NB4 (cell line): ENCODE measurements at regions not wholly inside any gene's neighbourhood (a gene's known extent, or its start where the extent isn't known, plus 50 kb on each side); places are given as distances from the start of the nearest gene placed in this dataset.

Experiments used
- POLR2A ChIP-seq: IDR thresholded peaks from 2 replicates; pipeline ENCODE4 v1.6.1; 2011; ENCODE audit warnings: mild to moderate bottlenecking; ENCODE audit not compliant: insufficient read length; ENCODE audit errors: extremely low read depth
- TF ChIP-seq, protein P1 (sequence below): IDR thresholded peaks from one replicate; pipeline ENCODE4 v1.5.1; 2012; ENCODE audit warnings: low read depth, low read length
- TF ChIP-seq, protein P2 (sequence below): IDR thresholded peaks from 2 replicates; pipeline ENCODE4 v1.6.1; 2011; ENCODE audit warnings: low read depth, low read length

GRCh38 chr13:111422348-111422747 lies 101.9 kb downstream of the TEX29 start:
- TF ChIP-seq, protein P1, sequence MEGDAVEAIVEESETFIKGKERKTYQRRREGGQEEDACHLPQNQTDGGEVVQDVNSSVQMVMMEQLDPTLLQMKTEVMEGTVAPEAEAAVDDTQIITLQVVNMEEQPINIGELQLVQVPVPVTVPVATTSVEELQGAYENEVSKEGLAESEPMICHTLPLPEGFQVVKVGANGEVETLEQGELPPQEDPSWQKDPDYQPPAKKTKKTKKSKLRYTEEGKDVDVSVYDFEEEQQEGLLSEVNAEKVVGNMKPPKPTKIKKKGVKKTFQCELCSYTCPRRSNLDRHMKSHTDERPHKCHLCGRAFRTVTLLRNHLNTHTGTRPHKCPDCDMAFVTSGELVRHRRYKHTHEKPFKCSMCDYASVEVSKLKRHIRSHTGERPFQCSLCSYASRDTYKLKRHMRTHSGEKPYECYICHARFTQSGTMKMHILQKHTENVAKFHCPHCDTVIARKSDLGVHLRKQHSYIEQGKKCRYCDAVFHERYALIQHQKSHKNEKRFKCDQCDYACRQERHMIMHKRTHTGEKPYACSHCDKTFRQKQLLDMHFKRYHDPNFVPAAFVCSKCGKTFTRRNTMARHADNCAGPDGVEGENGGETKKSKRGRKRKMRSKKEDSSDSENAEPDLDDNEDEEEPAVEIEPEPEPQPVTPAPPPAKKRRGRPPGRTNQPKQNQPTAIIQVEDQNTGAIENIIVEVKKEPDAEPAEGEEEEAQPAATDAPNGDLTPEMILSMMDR = no peak
- TF ChIP-seq, protein P2, sequence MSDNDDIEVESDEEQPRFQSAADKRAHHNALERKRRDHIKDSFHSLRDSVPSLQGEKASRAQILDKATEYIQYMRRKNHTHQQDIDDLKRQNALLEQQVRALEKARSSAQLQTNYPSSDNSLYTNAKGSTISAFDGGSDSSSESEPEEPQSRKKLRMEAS = no peak
- no peak for TF ChIP-seq POLR2A
